GM19239 (cell line): ENCODE measurements at regions not wholly inside any gene's neighbourhood (a gene's known extent, or its start where the extent isn't known, plus 50 kb on each side); places are given as distances from the start of the nearest gene placed in this dataset.

Source experiments
- DNase-seq: peaks from one replicate; pipeline ENCODE4 v3.0.0; 2011; ENCODE audit warnings: low spot score; ENCODE audit not compliant: insufficient read length
- FAIRE-seq: peaks from 2 replicates; lab custom pipeline; 2011; peaks lifted over from hg19 to GRCh38; lab: Jason Lieb, UNC

GRCh38 chr4:181739031-181739430 is 504.2 kb upstream of the TENM3 start:
- DNase-seq (no peak), FAIRE-seq (no peak)

- no peak for DNase-seq
- FAIRE-seq: no peak
Observed at GRCh38 chr4:181741513-181741912, 501.7 kb upstream of the TENM3 start.

GRCh38 chr4:181745933-181746625 is 497.1 kb upstream of the TENM3 start:
- DNase-seq (no peak), FAIRE-seq (no peak)

- FAIRE-seq (no peak), DNase-seq (no peak)
Observed at GRCh38 chr4:181748581-181748980, 494.6 kb upstream of the TENM3 start.

- no peak for DNase-seq
- FAIRE-seq: no peak
Observed at GRCh38 chr4:181752516-181752915, 490.7 kb upstream of the TENM3 start.

- no peak for FAIRE-seq
- DNase-seq: no peak
Observed at GRCh38 chr4:181753207-181753606, 490.0 kb upstream of the TENM3 start.

GRCh38 chr4:181755846-181756245 is 487.4 kb upstream of the TENM3 start:
- FAIRE-seq: no peak

GRCh38 chr4:181756451-181757095 is 486.6 kb upstream of the TENM3 start:
- DNase-seq (no peak), FAIRE-seq (no peak)

More at GRCh38 chr4:181755846-181756245, 487.4 kb upstream of the TENM3 start:
- no peak for DNase-seq

GRCh38 chr4:181757098-181757497 is 486.1 kb upstream of the TENM3 start:
- FAIRE-seq: no peak
- DNase-seq: no peak

- no peak for FAIRE-seq
- DNase-seq: no peak
Observed at GRCh38 chr4:181757910-181758660, 485.1 kb upstream of the TENM3 start.

GRCh38 chr4:181760560-181760959 is 482.6 kb upstream of the TENM3 start:
- DNase-seq (no peak), FAIRE-seq (no peak)

GRCh38 chr4:181761156-181761555 is 482.0 kb upstream of the TENM3 start:
- DNase-seq: no peak
- no peak for FAIRE-seq

- DNase-seq (no peak), FAIRE-seq (no peak)
Observed at GRCh38 chr4:181766061-181766548, 477.1 kb upstream of the TENM3 start.

- FAIRE-seq (no peak), DNase-seq (no peak)
Observed at GRCh38 chr4:181770971-181771370, 472.2 kb upstream of the TENM3 start.

- no peak for DNase-seq
- FAIRE-seq: no peak
Observed at GRCh38 chr4:181775298-181775697, 467.9 kb upstream of the TENM3 start.

- DNase-seq: no peak
- no peak for FAIRE-seq
Observed at GRCh38 chr4:181776264-181777054, 466.7 kb upstream of the TENM3 start.

- DNase-seq (no peak), FAIRE-seq (no peak)
Observed at GRCh38 chr4:181777518-181777917, 465.7 kb upstream of the TENM3 start.

- FAIRE-seq (no peak), DNase-seq (no peak)
Observed at GRCh38 chr4:181784881-181785280, 458.3 kb upstream of the TENM3 start.

GRCh38 chr4:181792641-181793040 is 450.6 kb upstream of the TENM3 start:
- FAIRE-seq (no peak), DNase-seq (no peak)

GRCh38 chr4:181793096-181793495 is 450.1 kb upstream of the TENM3 start:
- no peak for DNase-seq
- no peak for FAIRE-seq
